Testis (tissue), 2 donors: ENCODE measurements at regions not wholly inside any gene's neighbourhood (a gene's known extent, or its start where the extent isn't known, plus 50 kb on each side); places are given as distances from the start of the nearest gene placed in this dataset.

Experiments
- DNase-seq: peaks from one replicate; pipeline ENCODE4 v3.0.0-alpha.2; 2019
- H3K27ac ChIP-seq, 2 donors: fragments of 200-600 bp; sonication (generic); one replicate each; pipeline ENCODE4 v1.5.1; 2019
- H3K27me3 ChIP-seq: fragments of 200-600 bp; sonication (generic); one replicate; pipeline ENCODE4 v1.5.1; 2019
- H3K36me3 ChIP-seq: fragments of 200-600 bp; sonication (generic); one replicate; pipeline ENCODE4 v1.5.1; 2017; ENCODE audit warnings: low read depth; ENCODE audit errors: missing control alignments
- H3K4me1 ChIP-seq: fragments of 200-600 bp; sonication (generic); one replicate; pipeline ENCODE4 v1.5.1; 2019
- H3K4me3 ChIP-seq, 2 donors: fragments of 200-600 bp; sonication (generic); one replicate each; pipeline ENCODE4 v1.5.1; 2017 to 2019
- H3K9me3 ChIP-seq: fragments of 200-600 bp; sonication (generic); one replicate; pipeline ENCODE4 v1.5.1; 2017
- CTCF ChIP-seq, 3 experiments: fragments of 450-650 bp in 2 of 3; fragments of 200-600 bp in 1 of 3; sonication (generic) in 1 of 3; IDR thresholded peaks; one replicate each; pipeline ENCODE4 v1.5.1; 2016 to 2019; ENCODE audit warnings: antibody characterized with exemption in 3 of 3, mild to moderate bottlenecking in 2 of 3, moderate library complexity in 1 of 3
- POLR2A ChIP-seq: fragments of 450-650 bp; IDR thresholded peaks from one replicate; pipeline ENCODE4 v1.6.1; 2017; ENCODE audit warnings: antibody characterized with exemption, mild to moderate bottlenecking, moderate library complexity
- WGBS, 2 donors: methylation state at CpG; one replicate each; pipeline ENCODE4 v1.1.5; 2018; 5-methylcytosine and 5-hydroxymethylcytosine counted together
- intact Hi-C: fragments of 100-400 bp; cut with DNase I; formaldehyde crosslinking; loops from one replicate; pipeline ENCODE4 v1.15.1; 2023; ENCODE audit warnings: low total_unique reads

- Histone ChIP-seq H3K36me3 (no peaks in the 10 kb centered on the region), H3K27ac (no peak overlapping the region), H3K27me3 (no peaks in the 10 kb centered on the region), H3K9me3 (no peaks in the 10 kb centered on the region), H3K4me3 (no peak overlapping the region), H3K4me1 (no peaks in the 10 kb centered on the region)
- 66 to 82% methylated on average over 2 of the region's 2 CpGs for WGBS, 2 donors
- DNase-seq: no peak
- intact Hi-C loops: no loop called here
- TF ChIP-seq POLR2A (no peak), CTCF (IDR thresholded peaks at IDR 0.05) (no peak)
Measured at GRCh38 chr2:114218383-114218782, 224.1 kb upstream of the DPP10 start.

GRCh38 chr2:114219456-114219855, 223.0 kb upstream of the DPP10 start:
- Histone ChIP-seq H3K4me1 (no peaks in the 10 kb centered on the region), H3K4me3 (no peak overlapping the region), H3K36me3 (no peaks in the 10 kb centered on the region), H3K27me3 (no peaks in the 10 kb centered on the region), H3K9me3 (no peaks in the 10 kb centered on the region), H3K27ac (no peak overlapping the region)
- no peak for TF ChIP-seq POLR2A
- TF ChIP-seq CTCF (IDR thresholded peaks at IDR 0.05): no peak
- intact Hi-C loops: no loop called here
- no peak for DNase-seq
- WGBS, 2 donors: 44 to 47% methylated on average over 1 of the region's 1 CpG

DNA sequence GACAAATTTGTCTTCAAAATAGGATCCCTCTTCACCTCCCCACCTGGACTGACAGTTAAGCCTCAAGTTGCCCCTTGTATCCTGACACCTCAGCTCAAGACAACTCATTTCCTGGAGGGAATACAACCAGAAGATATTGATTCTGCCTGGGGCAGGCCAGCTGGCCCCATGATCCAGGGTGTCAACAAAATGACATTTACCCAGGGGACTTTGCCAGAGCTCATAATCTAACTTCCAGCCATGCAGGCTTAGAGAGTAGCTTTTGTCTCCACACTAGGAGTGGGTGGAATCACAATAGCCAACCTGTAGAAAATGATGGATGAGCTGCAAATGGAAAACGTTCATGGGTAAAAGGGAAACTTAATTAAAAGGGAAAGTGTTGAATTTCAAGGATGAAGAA, 220.1 kb upstream of the DPP10 start:
- 15 to 19% methylated on average over 1 of the region's 1 CpG for WGBS, 2 donors

GRCh38 chr2:114231921-114232320, 210.5 kb upstream of the DPP10 start:
- H3K4me3 ChIP-seq: no peak overlapping the region
- DNase-seq: no peak
- no peaks in the 10 kb centered on the region for H3K36me3 ChIP-seq
- TF ChIP-seq POLR2A (no peak), CTCF (IDR thresholded peaks at IDR 0.05) (no peak)
- H3K27ac ChIP-seq: no peak overlapping the region
- no peaks in the 10 kb centered on the region for H3K4me1 ChIP-seq
- no peaks in the 10 kb centered on the region for H3K27me3 ChIP-seq
- H3K9me3 ChIP-seq: no peaks in the 10 kb centered on the region
- intact Hi-C loops: no loop called here

More for the DNA sequence above, 220.1 kb upstream of the DPP10 start:
- Histone ChIP-seq H3K36me3 (no peaks in the 10 kb centered on the region), H3K4me1 (no peaks in the 10 kb centered on the region), H3K27ac (no peak overlapping the region), H3K4me3 (no peak overlapping the region), H3K9me3 (no peaks in the 10 kb centered on the region), H3K27me3 (no peaks in the 10 kb centered on the region)
- intact Hi-C loops: no loop called here
- DNase-seq: no peak
- no peak for TF ChIP-seq POLR2A
- no peak for TF ChIP-seq CTCF (IDR thresholded peaks at IDR 0.05)

- Histone ChIP-seq H3K27ac (no peak overlapping the region), H3K9me3 (no peaks in the 10 kb centered on the region), H3K36me3 (no peaks in the 10 kb centered on the region), H3K4me1 (no peaks in the 10 kb centered on the region), H3K4me3 (no peak overlapping the region), H3K27me3 (no peaks in the 10 kb centered on the region)
- intact Hi-C loops: no loop called here
- TF ChIP-seq POLR2A (no peak), CTCF (IDR thresholded peaks at IDR 0.05) (no peak)
- WGBS, 2 donors: 80 to 92% methylated on average over 2 of the region's 2 CpGs
- DNase-seq: no peak
Measured at GRCh38 chr2:114237331-114237730, 205.1 kb upstream of the DPP10 start.
